ENCODE measurements at regions not wholly inside any gene's neighbourhood (a gene's known extent, or its start where the extent isn't known, plus 50 kb on each side); places are given as distances from the start of the nearest gene placed in this dataset.

GRCh38 chr19:21611659-21612402 lies 106.4 kb downstream of the ZNF429 start (continued):
- TF ChIP-seq ZNF592 (IDR thresholded peaks at IDR 0.05) (peak; percentile 89), CREB1 (IDR thresholded peaks at IDR 0.05) (no peak), CREB1 (CRISPR knock-in tag; IDR thresholded peaks at IDR 0.05) (no peak), ARID2 (IDR thresholded peaks at IDR 0.05) (no peak), HIVEP1 (CRISPR knock-in tag; IDR thresholded peaks at IDR 0.05) (no peak), ZEB2 (IDR thresholded peaks at IDR 0.05) (no peak), MAZ (CRISPR knock-in tag; conservative IDR thresholded peaks at IDR 0.05 in 1 of 2, IDR thresholded peaks at IDR 0.05 in 1 of 2) (no peak), HDAC6 (IDR thresholded peaks at IDR 0.05; ENCODE audit: low read depth, low read length) (no peak), GATAD2A (IDR thresholded peaks at IDR 0.05) (0 out of 2 replicates have a peak, but pooled peaks have one; percentile 34), NBN (IDR thresholded peaks at IDR 0.05; ENCODE audit: low read depth) (no peak), EZH2 (IDR thresholded peaks at IDR 0.05; ENCODE audit: borderline replicate concordance, low read depth, low read length) (no peak), TRIM24 (IDR thresholded peaks at IDR 0.05) (peak; percentile 54 to 76; a peak in 3 of 4 replicates), SREBF2 (CRISPR knock-in tag; IDR thresholded peaks at IDR 0.05) (no peak), ZKSCAN1 (IDR thresholded peaks at IDR 0.05; ENCODE audit: low read depth, low read length) (no peak), BRD4 (IDR thresholded peaks at IDR 0.05) (no peak), ZNF75A (CRISPR knock-in tag; IDR thresholded peaks at IDR 0.05) (no peak), ELK3 (CRISPR knock-in tag; IDR thresholded peaks at IDR 0.05) (no peak), ZNF507 (tag; conservative IDR thresholded peaks at IDR 0.05) (no peak), GATAD2B (IDR thresholded peaks at IDR 0.05; ENCODE audit: borderline replicate concordance) (no peak), TCF3 (CRISPR knock-in tag; IDR thresholded peaks at IDR 0.05) (peak; percentile 80), TRIM28 (IDR thresholded peaks at IDR 0.05) (no peak), CXXC5 (CRISPR knock-in tag; IDR thresholded peaks at IDR 0.05) (peak; percentile 47), HINFP (tag; conservative IDR thresholded peaks at IDR 0.05; ENCODE audit: low read depth) (no peak), TCF7L2 (IDR thresholded peaks at IDR 0.05; ENCODE audit: low read depth, low read length) (no peak), ARHGAP35 (IDR thresholded peaks at IDR 0.05; ENCODE audit: partially characterized antibody) (no peak), KHSRP (IDR thresholded peaks at IDR 0.05) (no peak), PRPF4 (IDR thresholded peaks at IDR 0.05; ENCODE audit: insufficient read depth, low read depth, low read length, poor library complexity, severe bottlenecking) (no peak)

Measured in K562 (cell line).